Stimulated activated CD8-positive, alpha-beta memory T cell treated with anti-CD3 and anti-CD28 coated beads, Interleukin-4, amount 100 ng/mL, for 1 hour (primary cell): ENCODE measurements at regions not wholly inside any gene's neighbourhood (a gene's known extent, or its start where the extent isn't known, plus 50 kb on each side); places are given as distances from the start of the nearest gene placed in this dataset.
"Not testable (repeated sequence)": the region's sequence is repeated elsewhere in the genome, so short reads cannot be mapped to it uniquely, and the experiment has no call there.

Source experiments
- DNase-seq, 2 donors: peaks; one replicate each; pipeline ENCODE4 v3.0.0-alpha.2; 2020; ENCODE audit warnings: low read depth in 2 of 2, low spot score in 1 of 2

DNA sequence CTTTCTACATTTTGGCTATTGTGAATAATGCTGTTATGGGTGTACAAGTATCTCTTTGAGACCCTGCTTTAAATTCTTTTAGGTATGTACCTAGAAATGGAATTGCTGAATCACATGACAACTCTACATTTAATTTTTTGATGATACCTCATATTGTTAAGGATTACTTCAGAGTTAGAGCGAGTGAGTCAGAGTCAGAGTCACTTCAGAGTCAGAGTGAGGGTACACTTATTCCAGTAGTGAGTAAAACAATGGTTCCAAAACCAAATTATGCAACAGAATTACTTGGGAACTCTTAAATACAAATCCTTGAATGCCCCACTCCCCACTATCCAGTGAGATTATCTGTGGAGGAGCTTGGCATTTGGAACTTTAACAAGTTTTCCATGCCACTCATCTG lies 50.3 kb upstream of the SNRK start:
- DNase-seq, result no peak

- no peak for DNase-seq
These were observed 53.3 kb upstream of the SNRK start for GRCh38 chr3:43233062-43233461.

- no peak for DNase-seq
These were observed 54.9 kb upstream of the SNRK start for GRCh38 chr3:43231276-43232000.

- DNase-seq, result not testable (repeated sequence)
These were observed 56.5 kb upstream of the SNRK start for GRCh38 chr3:43229865-43230264.

GRCh38 chr3:43227685-43228084 lies 58.7 kb upstream of the SNRK start:
- not testable (repeated sequence) for DNase-seq

- no peak for DNase-seq
These were observed 61.8 kb upstream of the SNRK start for GRCh38 chr3:43224405-43225073.

GRCh38 chr3:43223670-43224364 lies 62.5 kb upstream of the SNRK start:
- DNase-seq, result no peak

DNA sequence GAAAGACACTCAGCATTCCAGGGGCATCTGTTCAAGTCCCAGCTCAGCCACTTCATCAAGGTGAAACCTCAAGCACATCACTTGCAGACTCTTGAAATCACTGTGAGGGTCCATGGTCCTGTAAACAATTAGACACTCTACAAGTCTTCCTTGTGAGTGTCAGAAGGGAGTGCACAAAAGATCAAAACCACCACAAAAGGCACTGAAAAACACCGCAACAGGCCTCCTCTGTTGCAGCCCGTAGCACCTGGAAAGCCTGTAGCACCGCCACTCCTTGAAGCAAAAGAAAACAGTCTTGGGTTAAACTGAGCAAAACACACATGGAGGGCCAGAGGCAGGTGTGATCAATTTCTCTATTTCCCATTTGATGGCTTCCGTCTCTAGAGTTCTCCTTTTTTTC lies 63.8 kb upstream of the SNRK start:
- DNase-seq, result no peak

DNA sequence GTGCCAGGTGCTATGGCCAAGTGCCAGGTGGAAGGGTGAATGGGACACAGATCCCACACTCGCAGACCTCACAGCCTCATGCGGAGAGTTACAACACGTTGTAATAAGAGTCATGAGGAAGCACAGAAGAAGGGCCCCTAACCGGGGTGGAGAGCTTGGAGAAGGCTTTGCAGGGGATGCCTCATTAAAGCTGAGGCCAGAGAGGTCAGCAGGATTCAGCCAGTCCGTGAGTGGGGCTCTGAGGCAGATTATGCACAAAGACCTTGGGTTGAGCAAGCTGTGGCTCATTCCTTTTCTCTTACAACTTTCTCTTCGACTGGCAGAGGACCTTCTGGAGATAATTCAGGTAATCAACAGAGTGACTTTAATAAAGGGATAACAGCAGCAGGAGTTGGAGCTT lies 65.3 kb upstream of the SNRK start:
- no peak for DNase-seq

DNA sequence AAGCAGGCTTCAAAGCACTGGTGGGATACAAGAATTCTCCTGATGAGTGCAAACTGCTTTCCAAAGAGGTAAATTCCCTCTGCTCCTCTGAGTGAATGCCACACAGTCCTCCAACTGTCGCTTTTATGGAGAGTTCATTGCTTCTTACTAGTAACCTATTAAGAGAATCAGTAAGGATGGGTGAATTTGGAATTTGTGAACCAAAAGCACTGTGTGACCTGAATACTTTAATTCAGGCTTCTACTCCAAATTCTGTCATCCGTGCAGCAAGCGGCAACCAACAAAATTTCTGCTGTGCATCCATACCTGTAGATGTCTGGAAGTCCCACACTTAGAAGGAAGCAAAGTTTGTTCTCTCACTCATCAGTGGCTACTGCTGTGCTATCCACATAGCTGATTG lies 66.7 kb upstream of the SNRK start:
- DNase-seq, result no peak

DNA sequence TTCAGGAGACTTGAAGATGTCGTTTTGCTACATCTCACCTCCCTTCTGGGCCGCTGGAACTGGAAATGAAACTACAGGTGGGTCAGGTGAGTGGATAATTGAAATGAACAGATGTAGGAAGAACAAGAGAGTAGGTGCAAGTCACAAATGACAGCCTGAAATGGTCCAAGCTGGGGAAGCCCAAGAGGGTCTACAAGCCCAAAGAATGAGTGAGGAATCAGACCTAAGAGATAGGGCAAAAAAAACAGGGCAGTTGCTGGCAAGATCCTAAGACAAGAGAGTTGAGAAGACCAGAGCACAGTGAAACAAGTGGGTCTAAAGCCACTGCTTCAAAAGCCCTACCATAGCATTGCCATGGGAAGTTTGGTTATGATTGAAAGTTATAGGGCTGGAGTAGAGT lies 67.4 kb upstream of the SNRK start:
- no peak for DNase-seq

GRCh38 chr3:43218156-43218555 lies 68.2 kb upstream of the SNRK start:
- DNase-seq, result no peak

- DNase-seq, result no peak
These were observed 68.7 kb upstream of the SNRK start for GRCh38 chr3:43217633-43218032.

DNA sequence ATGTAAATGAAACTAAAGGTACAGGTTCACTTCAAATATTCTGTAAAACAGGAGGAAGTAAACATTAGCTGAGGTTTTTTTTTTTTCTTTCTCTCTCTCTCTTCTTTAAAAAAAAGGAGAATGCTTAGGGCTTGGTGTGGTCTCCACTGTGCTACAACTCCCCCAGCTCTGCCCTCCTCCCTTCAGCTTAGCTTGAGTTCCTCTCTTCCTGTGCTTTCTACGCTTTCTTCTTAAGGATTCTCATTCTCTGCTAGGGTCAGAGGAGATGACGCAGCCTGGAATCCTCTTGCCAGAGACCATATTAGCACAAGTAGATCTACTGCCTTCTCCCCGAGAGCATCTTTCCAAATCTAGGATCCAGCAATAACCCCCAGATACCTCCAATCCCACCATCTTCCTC lies 69.1 kb upstream of the SNRK start:
- no peak for DNase-seq

- DNase-seq, result no peak
These were observed 70.6 kb upstream of the SNRK start for GRCh38 chr3:43215663-43216275.

- no peak for DNase-seq
These were observed 71.2 kb upstream of the SNRK start for GRCh38 chr3:43215138-43215537.

DNA sequence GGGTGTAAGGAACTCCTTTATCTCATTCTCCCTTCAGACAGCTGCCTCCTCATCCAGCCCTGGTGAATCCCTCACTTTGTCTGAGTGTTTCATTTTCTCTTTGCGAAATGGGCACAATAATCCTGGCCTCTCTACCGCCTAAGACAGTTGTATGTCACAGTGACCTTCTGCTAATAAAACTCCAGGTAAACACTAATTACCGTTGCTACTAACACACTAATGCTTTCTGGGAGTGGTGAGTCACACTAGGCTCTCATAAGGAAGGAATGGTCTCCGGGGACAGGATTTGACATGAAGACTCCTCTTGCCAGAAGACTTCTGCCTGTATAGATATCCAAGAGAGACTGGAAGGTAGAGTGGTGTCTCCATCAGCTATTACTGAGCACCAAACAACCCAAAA lies 71.7 kb upstream of the SNRK start:
- DNase-seq, result no peak

DNA sequence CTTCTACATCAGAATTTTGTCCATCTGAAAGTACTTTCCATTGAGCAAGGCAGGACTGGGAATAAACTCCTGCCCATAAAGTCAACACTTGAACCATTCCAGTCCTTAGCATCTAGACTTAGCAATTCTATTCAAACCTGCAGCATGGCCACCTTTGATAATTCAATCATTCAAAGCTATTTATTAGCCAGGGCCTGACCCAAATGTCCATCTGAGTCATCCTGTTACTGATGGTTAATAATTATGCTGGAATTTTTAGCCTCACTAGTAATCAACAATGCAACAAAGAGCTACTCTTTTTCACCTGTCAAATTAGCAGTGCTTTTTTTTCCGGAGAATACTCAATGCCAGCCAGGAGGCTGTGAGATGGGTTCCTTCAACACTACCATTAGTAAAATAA lies 72.7 kb upstream of the SNRK start:
- DNase-seq, result no peak

GRCh38 chr3:43212914-43213611 lies 73.3 kb upstream of the SNRK start:
- DNase-seq, result no peak

GRCh38 chr3:43211681-43212080 lies 74.7 kb upstream of the SNRK start:
- no peak for DNase-seq
